CD4-positive, alpha-beta T cell (primary cell): ENCODE measurements at regions not wholly inside any gene's neighbourhood (a gene's known extent, or its start where the extent isn't known, plus 50 kb on each side); places are given as distances from the start of the nearest gene placed in this dataset.

ENCODE experiments used
- ATAC-seq: fragments of 200-7000 bp; cut with Tn5 transposase; one replicate; pipeline ENCODE4 v1.10.0; 2022; ENCODE audit warnings: mild to moderate bottlenecking; ENCODE audit not compliant: poor library complexity
- CTCF ChIA-PET: fragments of 350-600 bp; sonication (Branson Sonifier 250); formaldehyde crosslinking; loops from one replicate; lab custom pipeline; 2021; ENCODE audit warnings: antibody characterized with exemption, inconsistent platforms; lab: Charles Lee
- POLR2A ChIA-PET: fragments of 350-600 bp; sonication (Branson Sonifier 250); formaldehyde crosslinking; loops from one replicate; lab custom pipeline; 2021; ENCODE audit warnings: antibody characterized with exemption, inconsistent platforms; lab: Charles Lee
- DNase-seq, 14 experiments: peaks; one replicate each; pipeline ENCODE4 v3.0.0-alpha.2; 2013 to 2020; ENCODE audit warnings: mixed read lengths in 2 of 14
- H3K27ac ChIP-seq, 2 donors: one replicate each; pipeline versions ENCODE4 v1.5.1 to v1.7.0; 2013; ENCODE audit warnings: low read length in 2 of 2, low read depth in 1 of 2, mild to moderate bottlenecking in 1 of 2
- H3K27me3 ChIP-seq, 2 experiments: 1 replicate in 1 of 2; 2 replicates in 1 of 2; pipeline versions ENCODE4 v1.6.1 to v1.7.0; 2013; ENCODE audit warnings: low read length in 2 of 2, control low read depth in 1 of 2, mild to moderate bottlenecking in 1 of 2, moderate library complexity in 1 of 2; ENCODE audit not compliant: insufficient read depth in 2 of 2, control insufficient read depth in 1 of 2
- H3K36me3 ChIP-seq: one replicate; pipeline ENCODE4 v1.6.1; 2013; ENCODE audit warnings: low read length, control low read depth; ENCODE audit not compliant: insufficient read depth
- H3K4me1 ChIP-seq: one replicate; pipeline ENCODE4 v1.6.1; 2013; ENCODE audit warnings: low read length, control low read depth; ENCODE audit not compliant: insufficient read depth
- H3K4me3 ChIP-seq: one replicate; pipeline ENCODE4 v1.5.1; 2013; ENCODE audit warnings: mild to moderate bottlenecking, low read length, moderate library complexity
- H3K9me3 ChIP-seq, 2 experiments: 1 replicate in 1 of 2; 2 replicates in 1 of 2; pipeline versions ENCODE4 v1.6.1 to v1.7.0; 2013; ENCODE audit warnings: low read length in 2 of 2, mild to moderate bottlenecking in 2 of 2, control low read depth in 1 of 2, moderate library complexity in 1 of 2; ENCODE audit not compliant: control insufficient read depth in 1 of 2, insufficient read depth in 1 of 2
- H3K27ac Mint-ChIP-seq: one replicate; pipeline ENCODE4 v1.8.0; 2020; ENCODE audit warnings: mixed read lengths
- H3K27me3 Mint-ChIP-seq: one replicate; pipeline ENCODE4 v1.8.0; 2021; ENCODE audit warnings: mixed read lengths
- H3K36me3 Mint-ChIP-seq: one replicate; pipeline ENCODE4 v1.8.0; 2021; ENCODE audit warnings: low read depth, mixed read lengths
- H3K4me1 Mint-ChIP-seq: one replicate; pipeline ENCODE4 v1.8.0; 2021; ENCODE audit warnings: low read depth, mixed read lengths
- H3K4me3 Mint-ChIP-seq: one replicate; pipeline ENCODE4 v1.8.0; 2020; ENCODE audit warnings: mild to moderate bottlenecking, mixed read lengths
- H3K9me3 Mint-ChIP-seq: one replicate; pipeline ENCODE4 v1.8.0; 2020; ENCODE audit warnings: mixed read lengths
- CTCF ChIP-seq: fragments of 200-600 bp; IDR thresholded peaks from one replicate; pipeline ENCODE4 v1.8.0; 2022; ENCODE audit warnings: antibody characterized with exemption, mild to moderate bottlenecking
- intact Hi-C, 2 experiments: fragments of 100-400 bp; cut with DNase I in 1 of 2; cut with micrococcal nuclease in 1 of 2; formaldehyde crosslinking; loops; one replicate each; pipeline versions ENCODE4 v1.15.1 to v1.9.0; 2023 to 2025; cut with DNase I, micrococcal nuclease

DNA sequence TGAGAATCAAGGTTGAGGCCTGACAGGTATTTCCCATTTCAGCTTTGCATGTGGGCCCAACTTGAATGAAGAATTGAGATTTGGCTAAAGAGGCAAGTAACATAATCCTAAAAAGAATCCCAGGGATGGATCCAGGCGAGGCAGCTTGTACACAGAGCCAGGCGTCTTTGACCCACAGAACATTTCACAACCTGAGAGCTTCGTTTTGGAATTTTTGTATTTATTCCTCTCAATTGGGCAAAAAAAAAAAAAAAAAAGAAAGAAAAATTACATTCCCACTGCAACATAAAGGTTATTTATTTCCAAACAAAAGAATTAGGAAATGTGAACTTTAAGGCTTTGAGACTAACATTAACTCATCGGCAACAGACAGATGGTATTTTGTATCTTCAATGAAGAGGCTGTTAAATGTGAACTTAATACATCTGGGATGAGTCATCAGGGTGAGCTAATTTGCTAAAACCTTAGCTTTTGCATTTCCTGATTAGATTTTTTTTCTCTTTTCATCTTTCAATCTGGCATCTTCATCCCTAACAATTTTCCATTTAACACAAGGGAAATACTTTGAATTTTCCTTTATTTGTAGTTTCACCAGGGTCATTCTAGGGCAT is 478.5 kb upstream of the TNP1 start:
- Mint-ChIP-seq H3K27ac (no peak overlapping the region), H3K36me3 (no peaks in the 10 kb centered on the region), H3K9me3 (no peaks in the 10 kb centered on the region), H3K4me1 (no peaks in the 10 kb centered on the region), H3K27me3 (no peaks in the 10 kb centered on the region), H3K4me3 (no peak overlapping the region)
- H3K4me1 ChIP-seq, result no peaks in the 10 kb centered on the region
- ChIA-PET POLR2A (no interaction called here), CTCF (no interaction called here)
- no peak overlapping the region for H3K4me3 ChIP-seq
- H3K27ac ChIP-seq, result no peak overlapping the region
- H3K36me3 ChIP-seq, result no peaks in the 10 kb centered on the region
- intact Hi-C loops, result no loop called here
- no peak for TF ChIP-seq CTCF
- no peaks in the 10 kb centered on the region for H3K9me3 ChIP-seq
- no peaks in the 10 kb centered on the region for H3K27me3 ChIP-seq
- DNase-seq (no peak), ATAC-seq (no peak)

- ATAC-seq (no peak), DNase-seq (no peak)
- H3K27ac Mint-ChIP-seq, result no peak overlapping the region
- no peaks in the 10 kb centered on the region for H3K27me3 Mint-ChIP-seq
- H3K36me3 Mint-ChIP-seq, result no peaks in the 10 kb centered on the region
- intact Hi-C loops, result no loop called here
- no peak overlapping the region for H3K4me3 Mint-ChIP-seq
- no peak for TF ChIP-seq CTCF
- no peak overlapping the region for H3K27ac ChIP-seq
- no peaks in the 10 kb centered on the region for H3K36me3 ChIP-seq
- no peaks in the 10 kb centered on the region for H3K9me3 ChIP-seq
- no peaks in the 10 kb centered on the region for H3K27me3 ChIP-seq
- no peaks in the 10 kb centered on the region for H3K4me1 ChIP-seq
- POLR2A ChIA-PET, result no interaction called here
- CTCF ChIA-PET, result interaction anchor here (0.6 to 1.3 kb wide), 2 partner anchors 19 to 1989 kb away, joined by 3 read pairs; no protein-coding TSS in a partner anchor
- no peaks in the 10 kb centered on the region for H3K9me3 Mint-ChIP-seq
- no peaks in the 10 kb centered on the region for H3K4me1 Mint-ChIP-seq
- H3K4me3 ChIP-seq, result no peak overlapping the region
Measured at GRCh38 chr2:217337771-217338170, 477.9 kb upstream of the TNP1 start.

DNA sequence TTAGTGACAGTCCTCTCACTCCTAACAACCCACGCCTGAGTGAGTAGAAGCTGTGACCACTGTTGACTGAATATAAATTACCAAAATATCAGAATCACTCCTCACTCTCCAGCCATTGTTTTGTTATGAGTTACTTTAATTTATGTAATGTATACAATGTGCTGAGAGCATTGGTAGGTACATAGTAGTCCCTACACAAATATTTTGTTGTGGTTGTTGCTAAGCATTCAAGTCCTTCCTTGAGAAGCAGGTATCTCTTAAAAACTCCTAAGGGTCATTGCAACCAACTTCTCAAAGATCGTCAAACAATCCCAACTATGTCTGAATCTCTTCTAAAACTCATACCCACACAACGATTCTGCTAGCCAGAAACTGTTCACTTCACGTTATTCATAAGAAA is 476.8 kb upstream of the TNP1 start:
- H3K27me3 ChIP-seq, result no peaks in the 10 kb centered on the region
- no peaks in the 10 kb centered on the region for H3K36me3 ChIP-seq
- Mint-ChIP-seq H3K4me3 (no peak overlapping the region), H3K27me3 (no peaks in the 10 kb centered on the region), H3K36me3 (no peaks in the 10 kb centered on the region), H3K4me1 (no peaks in the 10 kb centered on the region), H3K27ac (no peak overlapping the region), H3K9me3 (no peaks in the 10 kb centered on the region)
- no peak overlapping the region for H3K27ac ChIP-seq
- no peak for DNase-seq
- ChIA-PET POLR2A (no interaction called here), CTCF (interaction anchor here (1.3 kb wide), 1 partner anchor 18 kb away, joined by 3 read pairs; no protein-coding TSS in a partner anchor)
- H3K9me3 ChIP-seq, result no peaks in the 10 kb centered on the region
- intact Hi-C loops, result no loop called here
- no peak for ATAC-seq
- no peaks in the 10 kb centered on the region for H3K4me1 ChIP-seq
- TF ChIP-seq CTCF, result no peak
- no peak overlapping the region for H3K4me3 ChIP-seq
